Stomach (tissue), 8 donors: ENCODE measurements at regions not wholly inside any gene's neighbourhood (a gene's known extent, or its start where the extent isn't known, plus 50 kb on each side); places are given as distances from the start of the nearest gene placed in this dataset.

Source experiments
- DNase-seq, 2 donors: peaks; one replicate each; pipeline versions ENCODE4 v3.0.0 to v3.0.0-alpha.2; 2013 to 2019
- H3K27ac ChIP-seq, 5 donors: fragments of 200-600 bp in 4 of 5; sonication (generic) in 4 of 5; one replicate each; pipeline ENCODE4 v1.5.1; 2013 to 2019; ENCODE audit warnings: mild to moderate bottlenecking in 1 of 5, moderate library complexity in 1 of 5
- H3K27me3 ChIP-seq, 3 donors: fragments of 200-600 bp; sonication (generic); one replicate each; pipeline ENCODE4 v1.5.1; 2017 to 2019; ENCODE audit warnings: mixed run types in 1 of 3
- H3K36me3 ChIP-seq, 4 donors: fragments of 200-600 bp; sonication (generic); 1 replicate in 3 of 4; 2 replicates in 1 of 4; pipeline ENCODE4 v1.5.1; 2016 to 2019
- H3K4me1 ChIP-seq, 4 donors: fragments of 200-600 bp; sonication (generic); one replicate each; pipeline ENCODE4 v1.5.1; 2016 to 2019
- H3K4me3 ChIP-seq, 4 donors: fragments of 200-600 bp; sonication (generic) in 3 of 4; one replicate each; pipeline ENCODE4 v1.5.1; 2016 to 2019; ENCODE audit warnings: mild to moderate bottlenecking in 1 of 4
- H3K9me3 ChIP-seq, 4 donors: fragments of 200-600 bp; sonication (generic); one replicate each; pipeline ENCODE4 v1.5.1; 2016 to 2019
- CTCF ChIP-seq, 7 experiments: fragments of 450-650 bp in 4 of 7; fragments of 200-600 bp in 3 of 7; sonication (generic) in 3 of 7; IDR thresholded peaks; one replicate each; pipeline ENCODE4 v1.5.1; 2016 to 2019; ENCODE audit warnings: antibody characterized with exemption in 7 of 7, control low read depth in 2 of 7, mild to moderate bottlenecking in 1 of 7
- EP300 ChIP-seq: sonication (generic); formaldehyde crosslinking; IDR thresholded peaks from one replicate; pipeline ENCODE4 v1.6.1; 2017; ENCODE audit warnings: antibody characterized with exemption
- POLR2A ChIP-seq, 4 donors: fragments of 450-650 bp; IDR thresholded peaks; one replicate each; pipeline ENCODE4 v1.6.1; 2016; ENCODE audit warnings: antibody characterized with exemption in 4 of 4, control low read depth in 2 of 4, mild to moderate bottlenecking in 1 of 4, moderate library complexity in 1 of 4
- POLR2AphosphoS5 ChIP-seq, 3 donors: sonication (generic); formaldehyde crosslinking; IDR thresholded peaks; one replicate each; pipeline ENCODE4 v1.6.1; 2016; ENCODE audit warnings: antibody characterized with exemption in 3 of 3
- WGBS, 5 donors: extraction: QIAGEN DNeasy Blood & Tissue Kit in 3 of 5; methylation state at CpG; one replicate each; pipeline versions ENCODE4 v1.1.5 to v1.1.7; 2013 to 2018; 5-methylcytosine and 5-hydroxymethylcytosine counted together
- intact Hi-C: fragments of 100-400 bp; cut with DNase I; formaldehyde crosslinking; loops from one replicate; pipeline ENCODE4 v1.15.1; 2023; ENCODE audit warnings: low total_unique reads
- donor health status: healthy with polysubstance abuse.
- donor health status: Bipolar disorder and iron deficiency.
- donor health status: healthy.

- Histone ChIP-seq H3K9me3 (peaks cover 0 to 13% (median 3%) of the 10 kb centered on the region in 4 donors), H3K4me3 (no peak overlapping the region), H3K36me3 (no peaks in the 10 kb centered on the region), H3K4me1 (no peaks in the 10 kb centered on the region), H3K27ac (no peak overlapping the region), H3K27me3 (no peaks in the 10 kb centered on the region)
- WGBS, 5 donors = 47 to 72% (median 66%) methylated on average over 2 of the region's 2 CpGs
- intact Hi-C loops = no loop called here
- no peak for TF ChIP-seq POLR2AphosphoS5 (IDR thresholded peaks at IDR 0.05)
- DNase-seq = no peak
Measured at GRCh38 chr7:17456541-17456940, 158.1 kb downstream of the AHR start.

GRCh38 chr7:17460001-17460400 is 161.5 kb downstream of the AHR start:
- no peak overlapping the region for H3K27ac ChIP-seq
- H3K27me3 ChIP-seq = no peaks in the 10 kb centered on the region
- TF ChIP-seq POLR2A (IDR thresholded peaks at IDR 0.05) (no peak), CTCF (IDR thresholded peaks at IDR 0.05) (no peak), POLR2AphosphoS5 (IDR thresholded peaks at IDR 0.05) (no peak), EP300 (no peak)
- no peaks in the 10 kb centered on the region for H3K36me3 ChIP-seq
- H3K4me3 ChIP-seq = no peak overlapping the region
- intact Hi-C loops = no loop called here
- no peaks in the 10 kb centered on the region for H3K4me1 ChIP-seq
- peaks cover 0 to 13% (median 3%) of the 10 kb centered on the region in 4 donors for H3K9me3 ChIP-seq
- DNase-seq = no peak

- TF ChIP-seq POLR2A (IDR thresholded peaks at IDR 0.05) (no peak), CTCF (IDR thresholded peaks at IDR 0.05) (no peak), POLR2AphosphoS5 (IDR thresholded peaks at IDR 0.05) (no peak), EP300 (no peak)
- peaks cover 0 to 13% (median 3%) of the 10 kb centered on the region in 4 donors for H3K9me3 ChIP-seq
- no peaks in the 10 kb centered on the region for H3K4me1 ChIP-seq
- no peak overlapping the region for H3K4me3 ChIP-seq
- intact Hi-C loops = no loop called here
- H3K36me3 ChIP-seq = no peaks in the 10 kb centered on the region
- H3K27ac ChIP-seq = no peak overlapping the region
- WGBS, 5 donors = 68 to 94% (median 84%) methylated on average over 4 of the region's 4 CpGs
- no peak for DNase-seq
- no peaks in the 10 kb centered on the region for H3K27me3 ChIP-seq
Measured at GRCh38 chr7:17460665-17461064, 162.2 kb downstream of the AHR start.

- peaks cover 0 to 13% (median 3%) of the 10 kb centered on the region in 4 donors for H3K9me3 ChIP-seq
- TF ChIP-seq POLR2AphosphoS5 (IDR thresholded peaks at IDR 0.05) = no peak
- TF ChIP-seq EP300 = no peak
- no peak for TF ChIP-seq POLR2A (IDR thresholded peaks at IDR 0.05)
- no peak for TF ChIP-seq CTCF (IDR thresholded peaks at IDR 0.05)
- WGBS, 5 donors = 53 to 73% (median 67%) methylated on average over 3 of the region's 3 CpGs
- H3K27me3 ChIP-seq = no peaks in the 10 kb centered on the region
- no peak overlapping the region for H3K27ac ChIP-seq
- H3K4me3 ChIP-seq = no peak overlapping the region
- H3K36me3 ChIP-seq = no peaks in the 10 kb centered on the region
- intact Hi-C loops = no loop called here
- DNase-seq = no peak
- H3K4me1 ChIP-seq = no peaks in the 10 kb centered on the region
Measured at GRCh38 chr7:17462131-17462631, 163.7 kb downstream of the AHR start.

GRCh38 chr7:17463511-17464085 is 165.1 kb downstream of the AHR start:
- peaks cover 0 to 9% (median 1%) of the 10 kb centered on the region in 4 donors for H3K9me3 ChIP-seq
- TF ChIP-seq CTCF (IDR thresholded peaks at IDR 0.05) (no peak), POLR2AphosphoS5 (IDR thresholded peaks at IDR 0.05) (no peak), EP300 (no peak), POLR2A (IDR thresholded peaks at IDR 0.05) (no peak)
- WGBS, 5 donors = 54 to 67% (median 63%) methylated on average over 5 of the region's 5 CpGs
- intact Hi-C loops = no loop called here
- no peak overlapping the region for H3K27ac ChIP-seq
- no peak for DNase-seq
- no peaks in the 10 kb centered on the region for H3K27me3 ChIP-seq
- H3K36me3 ChIP-seq = no peaks in the 10 kb centered on the region
- no peaks in the 10 kb centered on the region for H3K4me1 ChIP-seq
- no peak overlapping the region for H3K4me3 ChIP-seq
